Skin of body (tissue), 1 donor: ENCODE measurements at regions not wholly inside any gene's neighbourhood (a gene's known extent, or its start where the extent isn't known, plus 50 kb on each side); places are given as distances from the start of the nearest gene placed in this dataset.

ENCODE experiments used
- DNase-seq: peaks from one replicate; lab custom pipeline; 2025; lab: John Stamatoyannopoulos, UW

DNA sequence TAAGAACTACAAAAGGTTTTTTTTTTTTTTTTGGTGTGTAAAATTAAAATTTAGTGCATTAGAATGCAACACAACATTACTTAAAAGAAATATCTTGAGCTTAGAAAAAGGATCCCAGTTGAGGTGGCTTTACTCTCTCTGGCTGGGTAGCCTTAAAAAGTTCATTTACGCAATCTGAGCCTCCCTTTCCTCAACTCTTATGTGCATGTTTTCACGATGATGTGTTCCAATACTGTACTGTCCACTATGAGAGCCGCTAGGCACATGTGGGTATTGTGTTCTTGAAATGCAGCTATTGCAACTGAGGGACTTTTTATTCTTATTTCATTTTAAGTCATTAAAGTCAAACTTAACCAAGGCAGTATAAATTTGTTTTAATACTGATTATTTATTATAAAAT lies 460.9 kb upstream of the SYT1 start:
- no peak for DNase-seq

DNA sequence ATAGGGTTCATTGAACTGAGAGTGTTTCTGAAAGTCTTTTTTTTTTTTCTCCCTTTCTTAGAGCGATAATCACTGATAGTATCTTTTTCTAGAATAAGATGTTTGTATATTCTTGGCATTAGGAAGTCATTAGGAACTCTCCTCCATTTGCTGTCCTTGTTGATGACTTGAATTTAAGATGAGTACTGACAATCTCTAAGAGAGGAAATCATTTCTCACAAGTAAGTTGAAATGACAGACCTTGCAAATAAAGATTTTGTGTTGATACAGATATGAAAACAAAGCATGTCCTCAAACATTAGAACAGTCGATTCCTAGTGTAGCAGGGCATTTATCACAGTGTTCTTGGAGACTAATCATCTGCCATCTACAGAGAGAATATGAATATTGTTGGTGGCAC lies 458.4 kb upstream of the SYT1 start:
- no peak for DNase-seq

DNA sequence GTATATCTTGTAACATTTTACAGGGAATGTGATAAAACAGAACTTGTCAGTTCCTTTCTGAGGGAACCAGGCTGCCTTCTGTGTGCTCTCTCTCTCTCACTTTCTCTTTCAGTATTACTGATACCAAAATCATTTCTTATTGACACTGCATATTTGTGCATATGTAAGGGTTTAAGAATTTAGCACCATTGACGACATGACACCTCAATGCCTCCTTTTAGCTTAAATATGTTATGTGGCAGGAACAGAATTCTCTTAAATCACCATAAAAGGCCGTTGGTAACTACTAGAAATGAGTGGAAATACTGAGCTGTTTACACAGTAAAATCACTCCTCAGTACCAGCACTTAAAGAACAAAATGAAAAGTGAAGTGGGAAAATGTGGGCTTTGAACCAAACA lies 457.7 kb upstream of the SYT1 start:
- DNase-seq = no peak

DNA sequence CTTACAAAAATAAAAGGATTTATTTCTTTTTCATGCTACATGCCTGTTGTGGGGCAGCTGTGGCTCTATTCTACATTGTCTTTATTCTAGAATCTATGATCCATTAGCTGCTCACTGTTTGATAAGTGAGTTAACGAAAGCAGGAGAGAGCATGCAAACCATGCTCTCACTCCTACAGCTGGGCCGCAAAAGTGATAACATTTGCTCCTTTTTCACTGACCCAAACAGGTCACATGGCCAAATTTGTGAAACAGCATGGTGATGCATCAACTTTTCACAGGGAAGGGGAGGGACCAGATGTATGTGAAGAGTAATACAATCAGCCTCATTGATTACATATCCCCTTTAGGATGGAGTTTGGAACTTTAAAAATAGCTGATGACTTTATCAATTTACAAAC lies 456.9 kb upstream of the SYT1 start:
- no peak for DNase-seq

DNA sequence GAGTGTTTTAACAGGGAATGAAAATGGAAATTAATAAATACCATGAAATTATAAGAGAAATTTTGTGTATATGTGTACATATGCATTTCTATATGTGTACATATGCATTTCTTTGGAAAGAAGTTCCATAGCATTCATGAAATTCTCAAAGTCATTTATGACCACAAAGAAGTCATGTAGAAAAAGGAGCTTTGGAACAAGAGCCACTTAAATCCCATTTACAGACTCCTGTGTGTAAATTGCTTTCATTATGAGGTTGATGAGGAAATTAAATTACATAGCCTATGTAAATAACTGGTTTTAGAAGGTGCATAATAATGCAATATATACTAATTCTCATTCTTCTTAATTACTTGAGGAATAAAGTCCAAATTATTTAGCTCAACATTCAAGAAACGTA lies 450.5 kb upstream of the SYT1 start:
- DNase-seq = no peak

DNA sequence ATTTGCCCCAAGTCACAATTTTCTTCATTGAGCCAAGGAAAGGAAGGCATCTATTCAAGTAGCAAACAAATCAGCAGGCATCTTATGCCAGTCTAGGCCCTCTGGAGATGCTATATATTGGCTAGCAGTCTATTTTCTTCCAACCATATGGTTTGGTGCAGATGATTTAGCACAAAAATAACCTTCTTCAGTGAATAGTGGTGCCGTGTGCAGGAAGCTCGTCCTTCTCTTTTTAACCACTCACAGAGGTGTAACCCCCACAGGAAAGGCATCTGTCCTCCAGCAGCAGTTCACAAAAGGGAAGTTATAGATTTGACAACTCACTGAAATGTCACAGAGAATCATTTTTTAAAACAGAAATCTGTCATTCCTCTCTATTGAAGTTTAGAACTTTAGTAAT lies 445.7 kb upstream of the SYT1 start:
- DNase-seq = no peak

DNA sequence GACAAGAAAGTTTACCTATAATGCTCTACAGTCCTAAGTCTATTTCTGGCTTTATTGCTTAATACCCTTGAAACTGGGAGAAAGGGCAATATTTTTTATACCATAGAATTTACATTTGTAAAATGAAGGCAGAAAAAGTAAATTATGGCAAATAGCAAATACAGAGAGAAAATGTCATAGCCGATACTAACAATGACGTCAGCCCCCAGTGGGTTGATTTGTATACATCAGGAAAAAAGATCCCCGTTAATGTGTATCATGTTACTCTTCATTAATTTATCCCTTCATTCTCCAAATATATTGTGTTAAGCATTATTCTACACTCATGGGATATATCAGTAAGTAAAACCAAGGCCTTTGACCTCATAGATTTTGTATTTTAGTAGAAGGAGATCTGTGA lies 445.1 kb upstream of the SYT1 start:
- no peak for DNase-seq

DNA sequence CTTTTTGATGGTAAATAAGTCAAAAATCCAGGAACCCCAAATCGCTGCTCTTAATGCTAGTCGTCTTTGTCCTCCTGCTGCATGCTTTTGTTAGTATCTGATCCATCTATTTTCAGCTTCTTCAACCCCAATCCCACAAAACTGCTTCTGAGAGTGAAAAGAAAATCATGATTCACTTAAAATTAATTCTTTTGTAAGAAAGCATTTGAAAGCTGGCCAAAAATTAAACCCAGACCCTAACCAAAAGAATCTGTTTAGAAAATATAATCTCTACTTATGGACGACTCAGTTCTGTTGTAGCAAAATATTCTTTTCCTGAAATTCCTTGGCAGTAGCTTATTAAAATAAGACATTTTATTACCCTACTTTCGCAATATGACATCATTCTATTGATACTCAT lies 443.6 kb upstream of the SYT1 start:
- DNase-seq = no peak

DNA sequence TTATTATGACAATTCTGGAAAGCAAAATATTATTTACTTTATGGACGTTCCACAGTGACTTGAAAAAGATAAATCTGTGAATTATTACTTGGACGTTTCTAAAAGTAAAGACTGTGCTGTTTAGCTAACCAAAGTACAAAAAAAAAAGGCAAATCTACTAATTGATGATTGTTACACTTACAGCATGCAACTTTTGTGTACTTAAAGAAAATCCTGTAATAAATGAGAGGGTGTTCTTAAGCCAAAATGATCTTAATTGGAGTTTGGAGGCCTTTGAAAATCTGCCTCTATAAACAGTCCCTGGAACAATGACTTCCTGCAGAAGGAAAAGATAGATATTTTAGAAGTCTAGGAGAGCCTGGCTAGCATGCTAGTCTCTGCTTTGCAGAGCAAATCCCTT lies 434.0 kb upstream of the SYT1 start:
- DNase-seq = no peak

DNA sequence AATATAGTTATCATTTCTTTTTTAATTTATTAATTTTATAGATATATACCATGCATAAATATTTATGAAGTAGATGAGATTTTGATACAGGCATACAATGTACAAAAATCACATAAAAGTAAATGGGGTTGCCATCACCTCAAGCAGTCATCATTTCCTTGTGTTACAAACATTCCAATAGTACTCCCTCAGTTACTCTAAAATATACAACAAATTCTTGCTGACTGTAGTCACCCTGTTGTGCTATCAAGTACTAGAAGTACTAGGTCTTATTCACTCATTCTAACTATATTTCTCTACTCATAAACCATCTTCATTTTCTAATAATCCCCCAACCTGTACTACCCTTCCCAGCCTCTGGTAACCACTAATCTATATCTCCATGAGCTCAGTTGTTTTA lies 432.6 kb upstream of the SYT1 start:
- DNase-seq = no peak

DNA sequence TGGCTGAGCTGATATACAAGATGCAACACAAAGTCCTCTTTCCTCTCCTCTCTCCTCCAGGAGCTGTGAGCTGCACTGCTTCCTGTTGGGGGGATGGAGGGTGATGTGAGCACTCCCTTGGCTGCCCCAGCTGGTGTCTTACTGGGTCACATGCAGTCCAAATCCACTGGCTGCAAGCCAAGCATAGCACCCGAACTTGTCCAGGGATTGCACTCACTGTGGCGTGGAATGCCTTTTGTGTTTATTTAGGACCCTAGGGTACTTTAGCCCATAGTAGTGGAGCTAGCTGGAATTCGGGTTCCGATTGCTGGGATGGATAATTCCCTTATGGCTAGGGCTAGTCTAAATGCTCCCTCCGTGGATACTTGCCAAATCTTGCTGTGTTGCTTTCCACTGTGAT lies 424.9 kb upstream of the SYT1 start:
- DNase-seq = no peak

DNA sequence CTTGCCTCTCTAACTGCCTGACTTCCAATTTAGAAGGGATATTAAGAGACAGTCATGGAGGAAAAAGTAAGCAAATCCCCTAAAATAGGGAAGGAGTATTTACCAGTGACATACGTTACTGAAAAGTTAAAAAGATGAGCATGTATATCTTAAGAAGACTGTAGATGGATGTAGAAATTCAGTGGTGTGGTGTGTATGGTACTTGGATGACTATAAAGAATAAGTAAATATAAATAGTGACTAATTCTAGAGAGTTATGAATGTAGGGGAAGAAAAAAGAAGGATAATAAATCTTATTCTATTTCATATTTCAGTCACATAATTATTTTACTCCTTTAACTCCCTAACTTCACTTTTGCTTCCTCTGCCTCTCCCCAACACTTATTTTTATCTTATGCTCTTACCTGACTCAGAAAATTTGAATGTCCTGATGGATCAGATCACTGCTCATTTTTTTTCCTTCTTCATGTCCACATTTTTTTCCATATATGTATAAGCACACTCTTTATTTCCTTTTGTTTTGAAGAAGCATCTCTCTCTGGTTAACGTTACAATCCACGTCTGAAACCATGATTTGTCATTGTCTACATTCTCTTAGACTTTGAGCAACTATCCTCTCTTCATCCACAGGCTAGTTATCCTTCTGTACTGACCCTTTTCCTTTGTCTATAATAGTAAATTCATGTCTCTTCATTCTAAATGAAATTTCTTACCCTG lies 422.7 kb upstream of the SYT1 start:
- no peak for DNase-seq

DNA sequence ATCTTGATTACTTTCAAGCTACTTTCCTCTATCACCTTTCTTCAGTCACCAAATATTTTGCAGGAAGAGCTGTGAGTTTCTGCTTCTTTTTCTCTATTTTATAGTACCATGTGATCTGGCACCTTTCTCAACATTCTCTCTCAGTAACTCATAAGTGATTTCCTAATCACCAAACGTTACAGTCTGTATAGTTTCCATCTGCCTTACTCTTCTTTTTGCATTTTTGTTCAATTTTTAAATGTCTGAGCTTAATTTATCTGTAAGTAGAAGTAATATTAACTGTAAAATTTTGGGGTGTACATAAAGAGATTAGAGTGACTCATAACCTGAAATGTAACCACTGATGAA lies 422.1 kb upstream of the SYT1 start:
- no peak for DNase-seq

DNA sequence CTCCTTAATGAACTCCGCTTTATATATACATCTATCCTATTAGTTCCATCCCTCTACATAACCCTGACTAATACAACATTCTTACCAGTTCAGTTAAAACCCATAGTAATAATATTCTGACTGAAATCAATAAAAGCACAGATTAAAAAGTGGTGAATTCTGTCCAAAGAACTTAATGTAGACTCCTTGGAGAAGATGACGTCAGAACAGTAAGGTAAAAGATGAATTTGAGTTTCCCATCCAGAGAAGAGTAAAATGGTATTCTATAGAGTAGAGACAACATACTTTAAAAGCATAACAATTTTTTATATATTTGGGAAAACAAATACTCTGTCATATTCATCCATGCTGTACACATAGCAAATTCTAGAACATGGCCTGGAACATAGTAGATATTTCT lies 418.0 kb upstream of the SYT1 start:
- no peak for DNase-seq

DNA sequence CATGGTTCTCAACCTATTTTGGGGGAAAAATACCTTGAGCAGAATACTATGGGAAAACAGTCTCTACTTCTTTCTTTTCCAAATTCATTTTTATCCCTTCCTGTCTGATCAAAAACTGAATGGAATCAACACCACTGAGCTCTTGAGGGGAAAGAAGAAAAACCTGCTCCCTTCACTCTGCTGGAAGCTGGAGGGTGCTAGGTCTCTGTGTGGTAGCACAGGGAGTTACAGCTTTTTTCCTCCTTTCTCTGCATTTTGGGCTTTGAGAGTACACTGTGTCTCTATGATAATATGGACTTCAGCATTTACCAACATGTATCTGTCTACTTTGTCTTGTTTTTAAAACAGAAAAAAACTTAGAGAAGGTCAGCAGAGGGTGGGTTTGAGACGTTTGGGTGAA lies 417.2 kb upstream of the SYT1 start:
- no peak for DNase-seq

DNA sequence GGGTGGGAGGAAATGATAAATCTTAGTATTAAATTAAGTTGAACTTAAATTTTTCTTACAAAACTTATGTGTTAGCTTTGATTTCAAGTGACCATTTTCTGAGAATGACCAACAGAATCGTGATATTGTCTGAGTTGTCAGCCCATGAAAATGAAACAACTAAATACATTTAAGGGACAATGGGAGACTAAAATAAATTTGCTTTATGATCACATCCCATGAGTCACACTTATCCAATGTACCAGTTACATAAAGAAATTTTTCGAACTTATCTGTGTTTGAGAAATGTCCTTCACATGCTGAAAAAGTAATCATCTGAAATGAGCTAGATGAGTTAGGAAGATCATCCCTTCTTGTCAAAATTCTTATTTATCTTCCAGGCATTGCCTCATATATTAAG lies 415.9 kb upstream of the SYT1 start:
- no peak for DNase-seq

DNA sequence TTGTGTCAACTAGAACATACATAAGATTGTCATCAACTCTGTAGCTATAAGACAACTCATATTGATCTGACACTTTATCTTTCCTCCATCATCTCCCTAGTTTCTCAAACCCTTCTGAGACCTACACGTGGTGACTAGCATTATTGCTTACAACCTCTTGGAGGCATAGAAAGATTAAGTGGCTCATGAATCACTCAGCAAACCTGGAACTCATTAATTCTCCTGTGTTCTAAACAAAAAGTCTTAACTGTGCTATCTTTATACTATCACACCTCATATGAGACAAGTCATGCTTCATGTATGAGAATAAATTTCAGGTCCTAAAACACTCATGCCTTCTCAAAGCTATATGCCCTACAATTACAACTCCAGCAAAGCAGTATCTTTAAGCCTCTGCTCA lies 408.6 kb upstream of the SYT1 start:
- DNase-seq = no peak

DNA sequence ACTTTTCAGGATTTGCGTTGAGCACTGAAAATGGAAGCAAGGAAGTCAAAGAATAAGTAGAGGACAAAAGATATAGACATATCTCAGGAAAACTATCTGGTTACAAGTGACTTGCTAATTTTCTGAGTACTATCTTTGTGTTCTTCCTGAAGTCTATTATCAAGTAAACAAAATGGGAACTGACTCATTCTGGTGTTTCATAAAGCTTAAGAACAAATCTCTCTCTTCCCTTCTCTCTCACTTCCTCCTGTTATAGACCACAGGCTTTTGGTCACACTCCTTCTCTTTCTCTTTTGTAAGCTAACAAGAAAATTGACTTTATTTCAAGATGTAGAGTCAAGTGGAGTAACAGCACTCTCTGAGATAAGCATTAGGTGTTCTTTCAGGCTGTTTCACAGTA lies 406.6 kb upstream of the SYT1 start:
- DNase-seq = no peak

DNA sequence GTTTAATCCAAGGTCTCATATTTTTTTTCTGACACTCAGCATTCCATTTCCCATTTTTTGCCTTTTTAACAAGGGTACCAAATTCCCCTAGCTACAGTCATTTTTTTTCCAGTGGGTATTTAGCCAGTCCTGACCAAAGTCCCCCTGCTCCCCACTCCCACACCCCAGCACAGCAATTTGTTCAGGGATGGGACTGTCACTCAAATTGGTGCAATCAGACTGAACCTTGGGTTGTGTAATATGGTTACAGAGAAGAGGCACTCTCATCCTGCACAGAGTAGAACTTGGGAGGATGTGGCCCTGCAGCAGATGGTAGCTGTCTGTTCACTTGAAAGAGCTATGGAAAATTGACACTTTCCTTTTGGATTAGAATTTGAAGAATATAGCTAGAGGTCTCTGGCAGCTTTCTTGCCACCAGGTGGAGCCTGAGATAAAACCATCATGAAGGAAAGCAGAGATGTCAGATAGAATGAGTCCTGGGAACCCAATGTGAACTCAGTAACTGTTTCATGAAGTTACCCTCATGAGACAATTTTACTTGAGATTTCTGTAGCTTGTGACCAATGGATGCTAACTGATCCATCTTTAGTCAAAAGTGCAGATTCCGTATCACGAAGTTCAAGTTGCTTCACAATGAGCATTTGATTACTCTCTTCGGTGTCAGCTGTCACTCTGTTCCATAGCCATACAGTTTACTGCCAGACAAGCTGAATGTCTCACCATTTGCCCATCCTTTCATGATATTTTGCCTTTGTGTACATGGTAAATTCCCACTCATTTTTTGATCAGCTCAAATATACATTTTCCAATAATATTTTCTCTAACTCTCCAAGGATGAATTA lies 394.0 kb upstream of the SYT1 start:
- DNase-seq = no peak

DNA sequence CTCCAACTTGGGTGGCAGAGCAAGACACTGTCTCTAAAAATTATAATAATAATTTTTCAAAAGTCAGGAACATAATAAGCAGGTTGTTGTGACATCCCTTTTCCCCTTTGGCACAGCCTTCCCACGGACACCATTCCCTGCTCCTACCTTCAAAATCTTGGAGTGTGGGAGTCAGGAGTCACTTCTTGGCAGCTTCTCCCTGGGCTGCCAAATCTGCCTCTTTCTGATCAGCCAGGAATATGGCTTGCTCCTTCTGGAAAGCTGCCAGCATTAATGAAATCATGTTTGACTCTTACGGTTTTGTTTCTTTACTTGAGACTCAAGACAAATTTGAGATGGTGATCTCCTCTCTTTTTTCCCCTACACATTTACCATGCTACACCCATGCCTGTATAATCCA lies 391.4 kb upstream of the SYT1 start:
- DNase-seq = no peak

DNA sequence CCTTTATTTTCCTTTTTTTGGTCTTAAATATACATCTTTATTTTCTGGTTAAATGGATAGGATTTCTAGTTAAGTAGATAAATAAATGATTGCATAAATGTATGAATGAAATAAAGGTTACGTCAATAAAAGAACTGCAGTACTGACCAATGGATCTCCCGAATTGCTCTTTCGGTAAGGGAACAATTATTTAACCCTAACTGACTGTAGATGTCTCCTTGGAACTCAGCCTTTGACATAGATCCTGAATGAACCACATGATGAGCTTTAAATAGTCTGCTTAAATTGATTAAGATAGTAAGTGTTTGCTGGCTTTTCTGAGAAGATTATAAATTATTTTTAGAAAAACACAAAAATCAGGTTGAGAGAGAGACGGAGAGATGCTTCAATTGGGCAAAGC lies 391.0 kb upstream of the SYT1 start:
- no peak for DNase-seq

DNA sequence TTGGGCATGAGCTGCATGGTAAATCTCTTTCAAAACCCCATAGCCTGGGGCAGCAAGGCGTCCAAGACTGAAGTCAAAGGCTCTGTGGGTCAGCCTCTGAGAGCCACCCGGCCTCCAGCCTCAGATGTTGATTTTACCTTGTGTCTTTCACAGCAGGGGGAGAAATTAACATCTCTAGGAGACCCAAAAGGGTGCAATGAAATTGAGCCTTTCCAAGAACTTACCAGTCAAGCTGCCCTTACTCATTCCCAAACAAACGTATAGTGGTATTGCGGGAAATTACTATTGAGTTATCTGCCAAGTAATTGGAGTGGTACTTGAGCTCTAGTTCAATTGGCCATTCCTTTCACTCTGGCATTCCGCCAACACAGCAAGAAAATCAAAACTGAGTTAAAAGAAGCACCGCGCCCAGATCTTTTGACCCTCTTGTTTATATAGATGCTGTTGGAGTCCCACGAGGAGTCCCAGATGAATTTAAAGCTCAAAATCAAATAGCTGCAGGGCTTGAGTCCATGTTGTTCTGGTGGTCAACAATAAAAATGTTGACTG lies 380.7 kb upstream of the SYT1 start:
- DNase-seq = no peak

DNA sequence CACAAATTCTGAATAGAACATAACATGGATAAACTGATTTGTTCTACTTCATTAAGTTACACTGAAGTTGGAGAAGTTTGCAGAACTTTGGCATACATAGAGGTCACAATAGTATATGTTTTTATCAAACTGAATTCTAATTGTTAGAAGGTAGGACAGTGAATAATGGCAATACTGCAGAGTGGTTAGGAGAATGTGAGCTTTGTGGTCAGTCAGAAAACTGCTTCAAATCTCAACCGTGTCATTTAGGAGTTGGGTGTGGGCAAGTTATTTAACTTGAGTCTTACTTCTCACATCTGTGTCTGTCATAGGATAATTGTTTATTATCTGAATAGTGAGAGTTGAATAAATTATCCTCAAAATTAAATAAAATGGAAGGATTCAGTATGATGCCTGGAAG lies 374.6 kb upstream of the SYT1 start:
- DNase-seq = no peak
